IPS-15b (cell line): ENCODE measurements at regions not wholly inside any gene's neighbourhood (a gene's known extent, or its start where the extent isn't known, plus 50 kb on each side); places are given as distances from the start of the nearest gene placed in this dataset.

Source experiments
- H3K27me3 ChIP-seq: one replicate; pipeline ENCODE4 v1.6.1; 2013; ENCODE audit warnings: low read length; ENCODE audit not compliant: control insufficient read depth, insufficient read depth
- H3K36me3 ChIP-seq: one replicate; pipeline ENCODE4 v1.6.1; 2013; ENCODE audit warnings: low read length; ENCODE audit not compliant: control insufficient read depth, insufficient read depth
- H3K4me1 ChIP-seq: one replicate; pipeline ENCODE4 v1.6.1; 2013; ENCODE audit warnings: mild to moderate bottlenecking, low read length; ENCODE audit not compliant: control insufficient read depth, insufficient read depth
- H3K4me3 ChIP-seq: one replicate; pipeline ENCODE4 v1.5.1; 2013; ENCODE audit warnings: low read depth, low read length
- H3K9ac ChIP-seq: one replicate; pipeline ENCODE4 v1.6.1; 2013; ENCODE audit warnings: low read depth, mild to moderate bottlenecking, low read length
- H3K9me3 ChIP-seq: one replicate; pipeline ENCODE4 v1.6.1; 2013; ENCODE audit warnings: mild to moderate bottlenecking, low read length; ENCODE audit not compliant: control insufficient read depth, insufficient read depth

DNA sequence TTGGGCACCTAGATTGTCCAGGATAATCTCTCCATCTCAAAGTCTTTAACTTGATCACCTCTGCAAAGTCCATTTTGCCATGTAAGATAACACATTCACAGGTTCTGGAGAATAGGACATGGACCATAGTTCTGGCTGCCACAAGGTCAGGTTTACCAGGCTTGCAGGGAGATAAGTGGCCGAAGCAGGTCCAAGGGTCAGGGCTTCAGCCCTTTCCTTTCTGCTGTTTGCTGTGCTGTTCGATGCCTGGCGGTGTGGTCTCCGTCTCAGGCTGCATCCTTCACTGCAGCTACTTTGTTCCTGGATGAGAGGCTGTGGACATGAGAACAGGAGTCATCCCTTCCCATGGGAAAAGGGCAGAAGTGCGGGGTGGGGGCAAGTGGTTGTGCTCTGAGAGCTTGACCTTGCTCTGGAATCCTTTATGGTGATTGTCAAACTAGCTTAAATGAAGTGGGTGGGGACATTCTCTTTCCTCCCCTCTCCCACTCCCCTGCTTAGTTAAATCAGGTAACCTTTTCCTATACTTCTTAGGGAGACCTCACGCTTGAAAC, 320.2 kb upstream of the C2CD4B start:
- Histone ChIP-seq H3K4me3 (no peak overlapping the region), H3K9ac (no peak overlapping the region), H3K36me3 (no peaks in the 10 kb centered on the region), H3K4me1 (peaks cover 6% of the 10 kb centered on the region), H3K27me3 (no peaks in the 10 kb centered on the region), H3K9me3 (no peaks in the 10 kb centered on the region)

DNA sequence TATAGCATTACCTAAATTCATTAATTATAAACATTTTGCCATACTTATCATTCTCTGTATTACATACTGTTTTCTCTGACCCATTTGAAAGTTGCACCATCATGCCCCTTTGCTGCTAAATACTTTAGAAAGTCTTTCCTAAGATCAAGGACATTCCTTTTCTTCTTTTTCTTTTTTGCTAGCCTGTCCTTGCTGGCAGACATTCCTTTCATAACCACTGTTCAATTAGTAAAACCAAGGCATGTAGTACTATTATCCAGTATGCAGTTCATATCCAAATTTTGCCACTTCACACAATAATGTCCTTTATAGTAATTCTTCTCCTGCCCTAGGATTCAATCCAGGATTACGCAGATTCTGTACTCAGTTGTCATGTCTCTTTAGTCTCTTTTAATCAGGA, 321.0 kb upstream of the C2CD4B start:
- Histone ChIP-seq H3K9me3 (no peaks in the 10 kb centered on the region), H3K27me3 (no peaks in the 10 kb centered on the region), H3K9ac (no peak overlapping the region), H3K4me3 (no peak overlapping the region), H3K36me3 (no peaks in the 10 kb centered on the region), H3K4me1 (peaks cover 6% of the 10 kb centered on the region)

DNA sequence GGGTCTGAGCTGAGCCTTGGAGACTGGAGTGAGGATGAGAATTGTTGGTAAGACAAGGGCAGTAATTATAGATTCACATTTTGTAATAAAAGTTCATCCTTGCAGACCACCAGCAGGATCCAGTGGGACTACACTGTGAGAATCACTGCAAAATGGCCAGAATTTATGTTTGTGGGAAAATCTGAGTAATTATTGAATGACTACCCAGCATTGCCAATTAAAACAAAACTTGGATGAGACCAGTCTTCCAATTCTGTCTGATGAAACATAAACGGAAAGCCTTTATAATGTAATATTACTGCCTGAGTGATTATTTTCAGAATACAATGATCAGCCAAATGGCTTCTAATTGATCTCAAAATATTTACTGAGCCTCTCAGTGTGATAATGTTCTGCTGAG, 323.3 kb upstream of the C2CD4B start:
- peaks cover 4% of the 10 kb centered on the region for H3K4me1 ChIP-seq
- H3K36me3 ChIP-seq, result no peaks in the 10 kb centered on the region
- H3K4me3 ChIP-seq, result no peak overlapping the region
- no peaks in the 10 kb centered on the region for H3K27me3 ChIP-seq
- no peak overlapping the region for H3K9ac ChIP-seq
- H3K9me3 ChIP-seq, result no peaks in the 10 kb centered on the region

DNA sequence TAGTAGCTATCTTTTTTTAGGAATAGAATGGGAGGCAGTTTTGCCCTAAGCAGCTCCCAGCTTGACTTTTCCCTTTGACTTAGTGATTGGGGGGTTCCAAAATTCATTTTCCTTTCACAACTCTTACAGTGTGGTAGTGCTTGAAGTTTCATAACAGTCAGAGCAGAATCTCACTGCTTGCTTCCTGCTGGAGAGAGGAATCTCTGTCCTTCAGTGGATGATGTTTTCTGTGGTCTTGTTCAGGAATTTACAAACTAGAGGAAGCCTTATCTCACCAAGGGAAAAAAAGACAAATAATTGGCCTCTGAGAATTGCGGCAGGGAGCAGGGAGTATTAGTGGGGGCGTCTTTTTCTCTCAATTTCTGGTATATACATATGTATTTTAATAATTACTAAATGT, 326.6 kb upstream of the C2CD4B start:
- no peak overlapping the region for H3K9ac ChIP-seq
- no peaks in the 10 kb centered on the region for H3K27me3 ChIP-seq
- no peaks in the 10 kb centered on the region for H3K9me3 ChIP-seq
- H3K4me1 ChIP-seq, result no peaks in the 10 kb centered on the region
- no peak overlapping the region for H3K4me3 ChIP-seq
- H3K36me3 ChIP-seq, result no peaks in the 10 kb centered on the region

DNA sequence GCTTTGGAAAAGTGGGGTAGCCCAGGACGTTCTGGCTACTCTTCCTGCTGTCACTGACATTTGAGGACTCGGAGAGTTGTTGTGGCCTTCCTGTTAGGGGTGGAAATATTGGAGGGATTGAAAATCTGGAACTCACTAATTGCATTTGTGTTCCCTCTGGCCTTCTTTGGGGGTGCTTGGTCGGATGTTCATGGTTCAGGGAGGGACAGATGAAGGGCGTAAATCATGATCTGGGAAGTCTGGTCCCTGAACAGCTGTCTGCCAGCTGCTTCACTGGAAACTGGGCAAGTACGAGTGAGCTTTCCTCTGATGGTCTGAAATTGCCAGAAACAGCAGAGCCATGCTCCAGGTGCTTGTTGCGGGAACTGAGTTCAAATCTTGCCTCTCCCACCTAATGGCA, 327.8 kb upstream of the C2CD4B start:
- Histone ChIP-seq H3K4me1 (no peaks in the 10 kb centered on the region), H3K4me3 (no peak overlapping the region), H3K9me3 (no peaks in the 10 kb centered on the region), H3K27me3 (no peaks in the 10 kb centered on the region), H3K9ac (no peak overlapping the region), H3K36me3 (no peaks in the 10 kb centered on the region)

DNA sequence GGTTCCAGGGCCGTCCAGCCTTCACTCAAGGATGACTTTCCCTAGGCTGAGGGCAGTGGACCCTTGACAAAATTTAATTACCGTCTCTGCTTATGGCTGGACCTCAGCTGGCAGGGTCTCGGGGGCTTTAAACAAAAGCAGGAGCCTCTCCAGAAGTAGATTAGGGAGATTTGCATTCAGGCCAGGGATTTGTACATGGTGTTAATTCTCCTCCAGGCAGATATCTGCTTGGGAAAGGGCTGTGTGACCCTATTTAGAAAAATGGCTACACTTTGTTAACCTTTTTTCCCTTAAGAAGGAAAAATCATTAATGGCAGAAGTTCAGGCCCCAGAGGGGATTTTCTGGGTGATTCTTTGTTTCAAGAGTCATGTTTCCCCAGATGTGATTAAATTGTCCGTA, 329.1 kb upstream of the C2CD4B start:
- H3K4me3 ChIP-seq, result no peak overlapping the region
- no peaks in the 10 kb centered on the region for H3K4me1 ChIP-seq
- H3K9ac ChIP-seq, result no peak overlapping the region
- H3K27me3 ChIP-seq, result no peaks in the 10 kb centered on the region
- H3K36me3 ChIP-seq, result no peaks in the 10 kb centered on the region
- H3K9me3 ChIP-seq, result no peaks in the 10 kb centered on the region

DNA sequence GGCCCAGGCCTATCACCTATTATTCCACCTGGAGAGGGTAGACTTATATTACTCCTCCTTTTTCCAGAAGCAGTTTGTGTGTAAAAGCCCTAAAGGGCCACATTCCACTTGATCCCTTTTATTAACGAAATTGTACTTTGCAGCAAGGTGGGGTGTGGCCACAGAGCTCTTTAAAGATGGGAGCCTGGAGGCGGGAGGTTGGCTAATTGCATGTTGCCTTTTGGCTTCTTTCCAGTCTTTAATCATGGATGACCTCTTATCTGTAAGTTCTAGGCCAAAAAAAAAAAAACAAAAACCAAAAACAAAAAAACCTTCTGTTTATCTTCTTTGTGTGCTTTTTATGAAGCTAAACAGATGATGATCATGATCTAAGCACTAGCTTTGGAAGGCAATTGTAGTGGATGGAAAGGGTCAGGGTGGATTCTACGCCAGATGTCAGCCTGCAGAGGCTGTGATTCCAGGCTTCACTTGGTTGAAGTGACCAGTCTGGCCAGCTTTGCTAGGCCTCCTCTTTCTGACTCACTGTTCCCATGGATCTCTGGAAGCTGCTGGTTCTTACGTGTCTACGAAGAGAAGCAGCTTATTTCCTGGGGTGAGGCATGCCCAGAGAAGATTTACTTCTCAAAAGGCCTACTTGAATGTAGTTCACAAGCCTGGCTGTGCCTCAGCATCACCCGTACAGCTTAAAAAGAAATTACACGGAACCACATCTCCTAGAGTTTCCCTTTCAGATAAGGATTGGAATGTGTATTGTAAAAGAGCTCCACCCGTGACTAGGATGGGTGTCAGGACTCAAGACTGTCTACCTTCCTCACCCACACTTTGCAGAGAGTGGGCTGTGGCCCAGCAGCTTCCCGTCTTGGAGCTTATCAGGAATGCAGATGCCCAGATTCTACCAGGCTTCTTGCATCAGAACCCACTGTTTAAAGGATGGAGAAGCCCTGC, 330.9 kb upstream of the C2CD4B start:
- H3K9ac ChIP-seq, result no peak overlapping the region

DNA sequence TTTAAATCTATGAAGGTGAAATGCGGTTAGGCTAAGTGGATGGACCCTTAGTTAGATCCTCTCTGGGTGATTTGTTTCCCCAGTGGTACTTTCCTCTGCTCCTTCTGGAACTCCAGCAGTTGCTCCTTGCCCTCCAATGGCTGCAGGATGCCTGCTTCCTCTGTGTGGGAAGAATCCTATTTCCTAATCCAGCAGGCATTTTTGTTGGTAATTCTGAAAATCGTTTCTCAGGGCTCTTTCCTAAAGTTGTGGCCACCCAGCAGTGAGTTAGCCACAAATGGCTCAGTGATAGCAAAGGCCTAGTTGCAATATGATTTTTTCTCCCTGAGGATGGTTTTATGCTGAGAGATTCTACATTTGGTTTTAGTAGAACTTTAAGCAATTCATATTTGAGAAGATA, 332.3 kb upstream of the C2CD4B start:
- Histone ChIP-seq H3K36me3 (no peaks in the 10 kb centered on the region), H3K9ac (no peak overlapping the region), H3K9me3 (no peaks in the 10 kb centered on the region), H3K4me3 (no peak overlapping the region), H3K27me3 (no peaks in the 10 kb centered on the region), H3K4me1 (no peaks in the 10 kb centered on the region)

More for the DNA sequence above, 330.9 kb upstream of the C2CD4B start:
- Histone ChIP-seq H3K36me3 (no peaks in the 10 kb centered on the region), H3K9me3 (no peaks in the 10 kb centered on the region), H3K4me3 (no peak overlapping the region), H3K27me3 (no peaks in the 10 kb centered on the region), H3K4me1 (no peaks in the 10 kb centered on the region)

DNA sequence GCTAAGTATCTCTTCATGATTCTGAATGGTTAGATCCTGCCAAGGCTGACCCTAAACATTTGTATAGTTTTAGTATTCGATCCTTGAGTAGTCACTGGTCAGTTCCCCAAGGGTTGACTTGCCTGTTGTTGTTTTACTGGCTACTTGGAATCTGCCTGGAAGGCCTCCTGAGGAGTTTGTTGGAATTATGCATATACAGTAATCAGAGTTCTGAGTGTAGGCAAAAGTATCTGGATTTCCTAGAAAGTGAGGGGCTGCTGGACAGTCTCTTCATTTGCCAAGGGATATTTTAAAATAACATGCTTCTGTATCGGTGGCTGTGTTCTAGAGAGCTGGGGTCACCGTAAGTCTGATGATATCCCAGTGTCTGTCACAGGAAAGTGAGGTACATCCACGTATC, 333.2 kb upstream of the C2CD4B start:
- no peaks in the 10 kb centered on the region for H3K4me1 ChIP-seq
- H3K4me3 ChIP-seq, result no peak overlapping the region
- H3K9me3 ChIP-seq, result no peaks in the 10 kb centered on the region
- no peaks in the 10 kb centered on the region for H3K27me3 ChIP-seq
- no peak overlapping the region for H3K9ac ChIP-seq
- H3K36me3 ChIP-seq, result no peaks in the 10 kb centered on the region

DNA sequence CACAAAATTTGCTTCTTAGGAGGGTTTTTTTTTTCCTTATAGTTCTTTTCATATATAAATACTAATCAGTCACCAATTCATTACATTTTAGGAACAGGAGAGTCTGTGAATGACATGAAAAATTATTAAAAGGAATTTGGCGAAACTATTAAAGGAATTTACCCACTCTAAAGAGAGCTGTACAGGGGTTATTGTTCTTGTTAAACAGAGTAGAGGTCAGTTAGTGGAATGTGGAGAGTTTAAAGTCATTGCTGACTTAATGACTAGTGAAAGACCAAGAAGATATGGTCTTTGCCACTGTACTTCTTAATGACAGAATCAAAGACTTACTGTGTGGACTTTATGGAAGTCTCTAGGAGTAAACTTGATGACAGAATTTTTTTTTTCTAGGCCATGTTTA, 333.6 kb upstream of the C2CD4B start:
- Histone ChIP-seq H3K27me3 (no peaks in the 10 kb centered on the region), H3K36me3 (no peaks in the 10 kb centered on the region), H3K4me1 (peaks cover 3% of the 10 kb centered on the region), H3K9me3 (no peaks in the 10 kb centered on the region), H3K4me3 (no peak overlapping the region), H3K9ac (no peak overlapping the region)

DNA sequence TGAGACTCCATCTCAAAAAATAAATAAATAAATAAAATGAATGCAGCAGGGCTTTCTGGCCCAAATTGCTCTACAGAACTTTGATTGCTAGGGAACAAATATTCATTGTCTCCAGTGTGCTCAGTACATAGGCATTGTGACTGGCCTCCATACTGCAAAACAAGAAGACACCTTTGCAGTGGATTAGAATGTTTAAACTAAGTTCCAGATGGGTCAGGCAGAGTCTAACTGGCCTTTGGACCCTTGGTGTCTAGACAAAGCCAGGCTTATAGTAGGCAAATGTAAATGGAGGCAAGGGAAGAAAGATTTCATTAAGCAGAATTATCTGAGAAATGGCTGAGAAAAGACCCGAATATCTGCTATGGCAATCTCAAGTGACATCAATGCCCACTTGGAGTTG, 335.2 kb upstream of the C2CD4B start:
- peaks cover 6% of the 10 kb centered on the region for H3K4me1 ChIP-seq
- no peak overlapping the region for H3K4me3 ChIP-seq
- H3K9ac ChIP-seq, result no peak overlapping the region
- no peaks in the 10 kb centered on the region for H3K9me3 ChIP-seq
- H3K27me3 ChIP-seq, result no peaks in the 10 kb centered on the region
- no peaks in the 10 kb centered on the region for H3K36me3 ChIP-seq

DNA sequence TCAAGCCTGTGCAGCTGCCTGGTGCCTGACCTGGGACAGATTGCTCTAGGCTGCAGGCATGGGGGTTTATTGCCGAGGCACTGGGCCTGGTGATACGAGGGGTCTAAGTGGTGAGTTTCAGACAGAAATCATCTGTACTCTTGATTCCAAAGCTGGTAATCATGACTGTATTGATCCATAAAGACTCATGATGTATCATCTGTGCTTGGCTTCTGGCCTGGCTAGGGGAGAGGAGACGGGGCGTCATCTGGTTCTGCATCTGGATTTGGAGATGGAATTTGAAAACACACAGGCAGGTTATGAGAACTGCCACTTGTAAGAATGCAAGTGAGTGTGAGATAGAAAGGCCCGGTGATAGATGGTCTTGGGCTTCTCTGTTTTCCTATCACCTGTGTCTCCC, 337.4 kb upstream of the C2CD4B start:
- H3K36me3 ChIP-seq, result no peaks in the 10 kb centered on the region
- H3K4me1 ChIP-seq, result peaks cover 15% of the 10 kb centered on the region
- no peaks in the 10 kb centered on the region for H3K9me3 ChIP-seq
- H3K27me3 ChIP-seq, result no peaks in the 10 kb centered on the region
- H3K4me3 ChIP-seq, result no peak overlapping the region
- no peak overlapping the region for H3K9ac ChIP-seq
